Lower leg skin (tissue), 4 donors: ENCODE measurements at regions not wholly inside any gene's neighbourhood (a gene's known extent, or its start where the extent isn't known, plus 50 kb on each side); places are given as distances from the start of the nearest gene placed in this dataset.

Experiments
- DNase-seq, 2 donors: peaks; one replicate each; pipeline ENCODE4 v3.0.0-alpha.2; 2019; ENCODE audit warnings: low spot score in 2 of 2
- H3K4me3 ChIP-seq: fragments of 200-600 bp; sonication (generic); 2 replicates; pipeline ENCODE4 v1.5.1; 2017; ENCODE audit warnings: mild to moderate bottlenecking, low read depth; ENCODE audit not compliant: poor library complexity, severe bottlenecking
- CTCF ChIP-seq, 3 donors: fragments of 450-650 bp; IDR thresholded peaks; one replicate each; pipeline ENCODE4 v1.5.1; 2016; ENCODE audit warnings: antibody characterized with exemption in 3 of 3, mild to moderate bottlenecking in 3 of 3, moderate library complexity in 2 of 3
- POLR2A ChIP-seq, 2 donors: fragments of 450-650 bp; IDR thresholded peaks; one replicate each; pipeline ENCODE4 v1.6.1; 2016 to 2017; ENCODE audit warnings: antibody characterized with exemption in 2 of 2, mild to moderate bottlenecking in 1 of 2, moderate library complexity in 1 of 2
- WGBS, 2 donors: methylation state at CpG; one replicate each; pipeline ENCODE4 v1.1.5; 2018; 5-methylcytosine and 5-hydroxymethylcytosine counted together
- intact Hi-C: fragments of 100-400 bp; cut with DNase I; formaldehyde crosslinking; loops from one replicate; pipeline ENCODE4 v1.15.0; 2023; ENCODE audit warnings: low total_unique reads

- no peak for DNase-seq
- H3K4me3 ChIP-seq: no peak overlapping the region
- intact Hi-C loops: no loop called here
- TF ChIP-seq CTCF (IDR thresholded peaks at IDR 0.05) (no peak), POLR2A (IDR thresholded peaks at IDR 0.05) (no peak)
- WGBS, 2 donors: 24 to 33% methylated on average over 6 of the region's 6 CpGs
These were observed 79.3 kb upstream of the SEC61G start for GRCh38 chr7:54838175-54838910.

DNA sequence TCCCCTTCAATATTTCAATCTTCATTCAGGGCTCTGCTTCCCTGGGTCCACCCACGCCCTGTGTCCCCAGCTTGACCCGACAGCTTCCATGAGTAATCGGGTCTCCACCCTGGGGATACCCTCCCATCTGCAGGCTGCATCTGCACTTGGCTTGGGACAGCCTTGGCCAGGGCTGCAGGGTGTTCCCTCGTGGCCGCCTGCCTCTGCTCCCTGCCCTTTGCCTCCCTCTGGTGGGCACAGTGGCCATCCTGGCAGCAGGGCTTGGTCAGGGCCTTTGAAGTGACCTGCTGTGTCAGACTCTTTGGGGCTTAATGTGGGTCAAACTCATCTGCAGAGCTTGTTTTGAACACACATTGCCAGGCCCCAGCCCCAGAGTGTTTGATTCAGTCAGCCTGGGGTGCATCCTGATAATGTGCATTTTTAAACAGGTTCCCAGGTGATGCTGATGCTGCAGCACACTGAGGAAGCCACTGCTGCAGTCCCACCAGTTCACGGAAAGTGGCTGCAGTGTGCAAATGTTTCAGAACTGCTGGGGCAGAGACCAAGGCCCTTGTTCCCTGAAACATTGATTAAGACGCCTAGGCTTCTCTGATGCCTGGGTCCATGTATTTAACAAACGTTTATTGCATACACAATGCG, 80.7 kb upstream of the SEC61G start:
- DNase-seq: peak; percentile 66 to 94
- WGBS, 2 donors: 50 to 51% methylated on average over 9 of the region's 9 CpGs
- TF ChIP-seq CTCF (IDR thresholded peaks at IDR 0.05) (no peak), POLR2A (IDR thresholded peaks at IDR 0.05) (no peak)
- intact Hi-C loops: no loop called here
- no peak overlapping the region for H3K4me3 ChIP-seq

GRCh38 chr7:54841772-54842697, 83.0 kb upstream of the SEC61G start:
- TF ChIP-seq CTCF (IDR thresholded peaks at IDR 0.05) (no peak), POLR2A (IDR thresholded peaks at IDR 0.05) (no peak)
- no peak for DNase-seq
- H3K4me3 ChIP-seq: no peak overlapping the region
- 42 to 54% methylated on average over 8 of the region's 8 CpGs for WGBS, 2 donors
- intact Hi-C loops: no loop called here

- no peak for TF ChIP-seq POLR2A (IDR thresholded peaks at IDR 0.05)
- TF ChIP-seq CTCF (IDR thresholded peaks at IDR 0.05): no peak
- intact Hi-C loops: no loop called here
- WGBS, 2 donors: 29 to 57% methylated on average over 3 of the region's 3 CpGs
These were observed 84.9 kb upstream of the SEC61G start for GRCh38 chr7:54843841-54844355.

DNA sequence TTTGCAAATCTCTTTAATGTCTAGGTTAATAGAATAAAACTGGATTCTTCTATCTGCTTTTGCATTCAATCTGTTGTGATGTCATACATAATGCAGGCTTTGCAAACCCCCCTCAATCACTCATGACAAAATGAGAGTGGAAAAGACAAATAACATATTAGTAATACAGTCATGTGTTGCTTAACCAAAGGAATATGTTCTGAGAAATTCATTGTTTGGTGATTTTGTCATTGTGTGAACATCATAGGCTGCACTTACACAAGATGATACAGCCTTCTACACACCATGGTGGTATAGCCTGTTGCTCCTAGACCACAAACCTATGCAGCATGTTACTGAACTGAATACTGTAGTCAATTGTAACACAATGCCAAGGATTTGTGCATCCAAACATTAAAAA, 87.3 kb upstream of the SEC61G start:
- intact Hi-C loops: no loop called here
- no peak for DNase-seq
- no peak overlapping the region for H3K4me3 ChIP-seq
- TF ChIP-seq CTCF (IDR thresholded peaks at IDR 0.05) (no peak), POLR2A (IDR thresholded peaks at IDR 0.05) (no peak)

More at GRCh38 chr7:54843841-54844355, 84.9 kb upstream of the SEC61G start:
- DNase-seq: no peak
- no peak overlapping the region for H3K4me3 ChIP-seq
